ENCODE measurements at regions not wholly inside any gene's neighbourhood (a gene's known extent, or its start where the extent isn't known, plus 50 kb on each side); places are given as distances from the start of the nearest gene placed in this dataset.
A peak's percentile ranks its signal among the peaks of the same experiment; 100 is the strongest.
"Not testable (repeated sequence)": the region's sequence is repeated elsewhere in the genome, so short reads cannot be mapped to it uniquely, and the experiment has no call there.

DNA sequence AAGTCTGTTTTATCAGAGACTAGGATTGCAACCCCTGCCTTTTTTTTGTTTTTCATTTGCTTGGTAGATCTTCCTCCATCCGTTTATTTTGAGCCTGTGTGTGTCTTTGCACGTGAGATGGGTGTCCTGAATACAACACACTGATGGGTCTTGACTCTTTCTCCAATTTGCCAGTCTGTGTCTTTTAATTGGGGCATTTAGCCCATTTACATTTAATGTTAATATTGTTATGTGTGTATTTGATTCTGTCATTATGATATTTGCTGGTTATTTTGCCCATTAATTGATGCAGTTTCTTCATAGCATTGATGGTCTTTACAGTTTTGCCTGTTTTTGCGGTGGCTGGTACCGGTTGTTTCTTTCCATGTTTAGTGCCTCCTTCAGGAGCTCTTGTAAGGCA is 116.0 kb upstream of the PALM2AKAP2 start:
- not testable (repeated sequence) for H3K4me1 Mint-ChIP-seq; H3K36me3 Mint-ChIP-seq; H3K4me3 Mint-ChIP-seq; H3K27ac Mint-ChIP-seq; ATAC-seq (replicated peaks); DNase-seq
- peaks cover 16 to 23% of the 10 kb centered on the region in 2 donors for H3K9me3 Mint-ChIP-seq
- H3K27me3 Mint-ChIP-seq: peaks cover 8 to 14% of the 10 kb centered on the region in 2 donors

DNA sequence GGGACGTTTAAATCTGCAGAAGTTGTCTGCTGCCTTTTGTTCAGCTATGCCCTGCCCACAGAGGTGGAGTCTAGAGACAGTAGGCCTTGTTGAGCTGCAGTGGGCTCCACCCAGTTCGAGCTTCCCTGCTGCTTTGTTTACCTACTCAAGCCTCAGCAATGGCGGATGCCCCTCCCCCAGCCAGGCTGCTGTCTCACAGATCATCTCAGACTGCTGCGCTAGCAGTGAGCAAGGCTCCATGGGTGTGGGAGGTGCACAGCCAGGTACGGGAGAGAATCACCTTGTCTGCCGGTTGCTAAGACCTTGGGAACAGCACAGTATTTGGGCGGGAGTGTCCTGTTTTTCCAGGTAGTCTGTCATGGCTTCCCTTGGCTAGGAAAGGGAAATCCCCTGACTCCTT is 114.3 kb upstream of the PALM2AKAP2 start:
- not testable (repeated sequence) for H3K4me1 Mint-ChIP-seq; H3K27ac Mint-ChIP-seq; ATAC-seq (replicated peaks); DNase-seq; H3K36me3 Mint-ChIP-seq; H3K4me3 Mint-ChIP-seq
- Mint-ChIP-seq H3K27me3 (peaks cover 8 to 14% of the 10 kb centered on the region in 2 donors), H3K9me3 (peaks cover 16 to 23% of the 10 kb centered on the region in 2 donors)

DNA sequence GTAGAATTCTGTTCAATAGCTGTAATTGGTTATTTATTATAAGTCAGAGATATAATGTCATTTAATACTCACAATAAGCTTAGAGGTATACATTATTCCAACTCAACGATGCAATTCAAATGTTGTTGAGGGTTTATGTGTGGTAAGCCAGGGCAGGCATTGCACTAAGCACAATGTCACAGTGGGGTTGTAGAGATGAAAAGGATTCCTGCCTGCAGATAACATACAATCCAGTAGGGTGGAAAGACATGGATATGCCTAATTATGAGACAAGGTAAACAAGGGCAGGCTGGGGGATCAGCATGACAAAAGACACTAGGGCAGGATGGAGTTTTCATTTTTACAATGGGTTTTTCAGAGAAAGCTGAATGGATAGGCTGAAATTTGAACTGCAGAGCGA is 98.7 kb upstream of the PALM2AKAP2 start:
- no peak overlapping the region for H3K27ac Mint-ChIP-seq
- DNase-seq (no peak), ATAC-seq (replicated peaks) (no peak)
- H3K9me3 Mint-ChIP-seq: no peaks in the 10 kb centered on the region
- H3K36me3 Mint-ChIP-seq: no peaks in the 10 kb centered on the region
- no peaks in the 10 kb centered on the region for H3K4me1 Mint-ChIP-seq
- peaks cover 12 to 14% of the 10 kb centered on the region in 2 donors for H3K27me3 Mint-ChIP-seq
- no peak overlapping the region for H3K4me3 Mint-ChIP-seq

DNA sequence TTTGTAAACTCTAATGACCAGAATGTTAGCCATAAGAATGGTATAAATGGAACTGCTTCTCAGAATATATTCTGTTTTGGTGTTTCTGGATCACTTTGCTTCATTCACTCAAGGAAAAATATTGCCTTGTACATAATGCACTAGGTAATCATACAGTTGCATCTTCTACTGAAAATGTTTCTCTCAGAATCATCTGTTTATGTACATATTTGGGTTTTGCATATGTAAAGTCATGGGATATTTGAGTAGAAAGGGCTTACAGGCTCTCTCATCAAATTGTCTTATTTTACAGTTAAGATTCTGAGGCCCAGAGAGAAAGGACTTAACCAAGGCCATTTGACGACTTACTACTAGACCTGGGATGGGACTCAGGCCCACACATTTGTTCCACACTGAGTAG is 97.8 kb upstream of the PALM2AKAP2 start:
- peaks cover 5 to 9% of the 10 kb centered on the region in 2 donors for H3K27me3 Mint-ChIP-seq
- H3K4me1 Mint-ChIP-seq: no peaks in the 10 kb centered on the region
- DNase-seq: no peak
- no peaks in the 10 kb centered on the region for H3K36me3 Mint-ChIP-seq
- peaks cover 2 to 5% of the 10 kb centered on the region in 2 donors for H3K9me3 Mint-ChIP-seq
- no peak for ATAC-seq (replicated peaks)
- H3K4me3 Mint-ChIP-seq: no peak overlapping the region
- no peak overlapping the region for H3K27ac Mint-ChIP-seq

DNA sequence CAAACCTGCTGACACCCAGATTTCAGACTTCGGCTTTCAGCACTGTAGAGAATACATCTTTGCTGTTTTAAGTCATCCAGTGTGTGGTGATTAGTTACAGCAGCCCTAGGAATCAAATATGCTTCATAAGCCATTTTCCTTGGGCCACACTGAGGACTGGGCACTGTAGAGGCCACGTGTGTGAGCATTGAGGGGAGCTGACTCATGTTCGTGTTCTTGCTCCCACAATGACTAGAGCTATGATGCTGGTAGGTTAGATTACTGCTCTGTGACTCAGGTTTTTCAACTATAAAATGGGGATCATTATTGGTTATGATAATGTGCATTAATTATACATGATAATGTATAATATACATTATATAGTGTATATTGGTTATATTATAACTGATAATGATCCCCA is 96.5 kb upstream of the PALM2AKAP2 start:
- peaks cover 2 to 7% of the 10 kb centered on the region in 2 donors for H3K9me3 Mint-ChIP-seq
- peaks cover 3 to 5% of the 10 kb centered on the region in 2 donors for H3K27me3 Mint-ChIP-seq
- H3K36me3 Mint-ChIP-seq: no peaks in the 10 kb centered on the region
- DNase-seq (no peak), ATAC-seq (replicated peaks) (no peak)
- H3K4me3 Mint-ChIP-seq: no peak overlapping the region
- H3K27ac Mint-ChIP-seq: no peak overlapping the region
- no peaks in the 10 kb centered on the region for H3K4me1 Mint-ChIP-seq

DNA sequence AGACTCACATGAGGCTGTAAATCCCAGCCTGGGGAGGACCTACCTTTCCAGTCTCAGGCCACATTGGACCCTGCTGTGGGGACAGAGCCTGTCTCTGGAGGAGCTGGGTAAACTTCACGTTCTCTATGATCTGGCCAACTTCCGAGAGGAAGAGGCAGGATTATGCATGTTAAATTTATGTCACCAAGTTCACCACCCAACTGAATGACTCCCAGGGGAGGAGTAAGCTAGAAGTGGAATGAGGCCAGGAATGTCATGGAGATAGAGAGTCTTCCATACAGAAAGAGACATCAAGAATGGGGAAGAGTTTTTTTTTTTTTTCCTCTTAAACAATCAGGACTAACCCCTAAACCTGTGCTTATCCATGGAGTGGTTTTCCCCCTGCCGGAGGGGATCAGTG is 90.3 kb upstream of the PALM2AKAP2 start:
- H3K27me3 Mint-ChIP-seq: peaks cover 7 to 16% of the 10 kb centered on the region in 2 donors
- no peak for DNase-seq
- H3K27ac Mint-ChIP-seq: peak overlapping the region; percentile 5
- no peak overlapping the region for H3K4me3 Mint-ChIP-seq
- H3K9me3 Mint-ChIP-seq: peaks cover 2 to 7% of the 10 kb centered on the region in 2 donors
- H3K4me1 Mint-ChIP-seq: no peaks in the 10 kb centered on the region
- no peak for ATAC-seq (replicated peaks)
- no peaks in the 10 kb centered on the region for H3K36me3 Mint-ChIP-seq

DNA sequence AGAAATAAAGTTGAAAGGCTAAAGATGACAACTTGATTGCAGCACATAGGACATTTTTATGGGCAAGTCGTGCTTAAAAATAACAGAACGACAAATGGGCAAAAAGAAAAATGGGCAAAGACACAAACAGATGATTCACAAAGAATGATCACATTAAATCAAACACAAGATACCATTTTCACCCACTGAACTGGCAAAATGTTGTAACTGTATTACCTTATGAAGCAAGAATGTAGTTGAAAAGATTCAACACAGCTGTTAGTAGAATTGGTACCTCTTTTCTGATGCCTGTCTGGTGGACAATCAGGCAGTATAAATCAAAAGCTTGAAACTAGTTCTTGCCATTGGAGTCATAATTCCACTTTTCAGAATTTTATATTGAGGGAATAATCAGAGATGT is 81.0 kb upstream of the PALM2AKAP2 start:
- no peaks in the 10 kb centered on the region for H3K36me3 Mint-ChIP-seq
- no peak overlapping the region for H3K27ac Mint-ChIP-seq
- no peaks in the 10 kb centered on the region for H3K4me1 Mint-ChIP-seq
- H3K4me3 Mint-ChIP-seq: no peak overlapping the region
- DNase-seq: no peak
- H3K27me3 Mint-ChIP-seq: peaks cover 16% of the 10 kb centered on the region in 2 donors
- H3K9me3 Mint-ChIP-seq: no peaks in the 10 kb centered on the region
- ATAC-seq (replicated peaks): no peak

DNA sequence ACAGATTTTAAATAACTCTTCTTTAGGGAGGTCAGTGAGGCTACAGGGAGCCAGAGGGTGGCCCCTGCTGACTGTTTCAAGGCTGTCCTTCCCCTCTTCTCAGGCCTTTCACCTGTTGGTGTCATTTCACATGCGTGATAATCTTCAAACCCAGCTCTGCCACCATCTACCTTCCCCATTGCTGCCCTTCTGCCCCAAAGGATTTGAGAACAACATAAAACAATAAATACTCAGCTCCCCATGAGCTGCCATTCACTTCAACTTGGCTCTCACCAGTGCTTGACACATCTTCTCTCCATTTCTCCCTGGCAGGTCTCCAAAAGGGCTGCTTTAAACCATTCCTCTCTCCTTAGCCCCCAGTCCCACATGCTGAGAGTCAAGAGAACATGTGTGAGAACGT is 75.5 kb upstream of the PALM2AKAP2 start:
- Mint-ChIP-seq H3K4me3 (no peak overlapping the region), H3K27me3 (peaks cover 9 to 25% of the 10 kb centered on the region in 2 donors), H3K36me3 (no peaks in the 10 kb centered on the region), H3K27ac (no peak overlapping the region), H3K9me3 (no peaks in the 10 kb centered on the region), H3K4me1 (no peaks in the 10 kb centered on the region)
- no peak for DNase-seq
- no peak for ATAC-seq (replicated peaks)

DNA sequence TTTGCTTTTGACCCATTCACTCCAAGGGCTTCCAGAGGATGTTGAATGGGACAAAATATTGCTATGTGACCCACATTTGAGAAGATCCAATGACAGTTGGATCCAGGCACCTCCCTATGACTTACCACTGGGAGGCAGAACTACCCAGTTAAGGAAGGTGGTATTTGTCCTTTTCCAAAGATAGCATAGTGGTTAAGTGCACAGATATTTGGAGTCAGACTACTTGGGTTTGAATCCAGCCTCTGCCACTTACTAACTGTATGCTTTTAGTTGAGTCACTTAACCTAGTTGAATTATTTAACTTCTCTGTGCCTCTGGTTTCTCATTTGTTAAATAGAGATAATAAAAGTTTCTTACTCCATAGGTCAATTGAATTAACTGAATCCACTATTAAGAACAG is 74.5 kb upstream of the PALM2AKAP2 start:
- Mint-ChIP-seq H3K27ac (no peak overlapping the region), H3K4me3 (no peak overlapping the region), H3K9me3 (no peaks in the 10 kb centered on the region), H3K4me1 (no peaks in the 10 kb centered on the region), H3K36me3 (no peaks in the 10 kb centered on the region), H3K27me3 (peaks cover 9 to 25% of the 10 kb centered on the region in 2 donors)
- no peak for ATAC-seq (replicated peaks)
- no peak for DNase-seq

DNA sequence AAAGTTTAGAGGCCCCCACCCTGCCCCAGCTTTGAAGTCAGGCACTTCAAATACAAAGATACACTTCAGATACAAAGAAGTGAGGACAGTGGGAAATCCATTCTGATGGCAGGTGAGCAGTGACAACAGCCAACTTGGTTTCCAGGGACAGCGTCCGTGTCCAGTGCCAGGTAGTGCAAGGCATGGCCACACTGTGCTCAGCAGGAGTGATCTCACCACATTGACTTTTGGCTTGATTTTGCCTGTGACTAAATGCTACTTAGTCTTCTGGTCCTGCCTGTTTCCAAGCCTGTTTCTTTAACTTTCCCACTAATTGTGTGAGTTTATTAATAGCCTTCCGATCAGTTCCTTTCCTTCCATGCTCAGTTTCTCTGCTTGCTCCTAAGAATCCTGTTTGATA is 72.6 kb upstream of the PALM2AKAP2 start:
- Mint-ChIP-seq H3K27ac (no peak overlapping the region), H3K4me3 (no peak overlapping the region), H3K27me3 (peaks cover 9 to 23% of the 10 kb centered on the region in 2 donors), H3K36me3 (no peaks in the 10 kb centered on the region), H3K9me3 (no peaks in the 10 kb centered on the region), H3K4me1 (no peaks in the 10 kb centered on the region)
- ATAC-seq (replicated peaks): no peak
- DNase-seq: no peak

DNA sequence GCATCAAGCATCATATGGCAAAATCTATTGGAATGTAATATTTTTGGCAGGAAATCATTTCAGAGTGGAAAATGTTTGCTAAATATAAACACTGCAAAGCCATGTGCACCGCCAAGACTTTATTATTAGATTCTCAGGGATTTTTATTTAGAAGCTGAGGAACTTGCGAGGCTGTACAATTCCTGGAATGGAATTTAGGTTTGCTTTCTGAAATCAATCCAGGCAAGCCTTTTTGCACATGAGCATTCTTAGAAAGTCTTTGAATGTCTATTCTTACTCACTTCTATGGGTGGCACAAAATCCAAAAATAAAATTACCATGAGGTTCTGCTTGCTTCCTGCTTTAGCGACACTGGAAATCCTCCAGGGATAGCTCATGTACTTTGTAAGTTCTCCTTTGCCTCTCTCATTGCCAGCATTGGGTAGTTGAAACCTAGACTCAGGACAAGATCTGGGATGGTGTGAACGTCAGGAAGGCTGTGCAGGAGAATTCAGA is 71.5 kb upstream of the PALM2AKAP2 start:
- H3K27ac Mint-ChIP-seq: no peak overlapping the region
- H3K36me3 Mint-ChIP-seq: no peaks in the 10 kb centered on the region
- no peaks in the 10 kb centered on the region for H3K9me3 Mint-ChIP-seq
- no peak overlapping the region for H3K4me3 Mint-ChIP-seq
- H3K27me3 Mint-ChIP-seq: peaks cover 9 to 23% of the 10 kb centered on the region in 2 donors
- no peak for ATAC-seq (replicated peaks)
- DNase-seq: no peak
- H3K4me1 Mint-ChIP-seq: no peaks in the 10 kb centered on the region

DNA sequence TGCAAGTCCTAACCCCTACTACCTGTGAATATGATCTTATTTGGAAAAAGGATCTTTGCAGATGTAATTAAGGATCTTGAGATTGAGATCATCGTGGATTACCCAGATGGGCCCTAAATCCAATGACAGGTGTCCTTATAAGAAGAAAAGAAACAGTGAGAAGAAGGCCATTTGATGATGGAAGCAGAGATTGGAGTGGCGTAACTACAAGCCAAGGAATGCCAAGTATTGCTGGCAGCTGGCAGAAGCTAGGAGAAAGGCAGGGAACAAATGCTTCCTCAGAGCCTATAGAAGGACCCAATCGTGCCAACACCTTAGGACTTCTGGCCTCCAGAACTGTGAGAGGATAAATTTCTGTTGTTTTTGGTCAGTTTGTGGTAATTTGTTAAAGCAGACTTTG is 70.1 kb upstream of the PALM2AKAP2 start:
- ATAC-seq (replicated peaks): no peak
- Mint-ChIP-seq H3K27me3 (peaks cover 9 to 18% of the 10 kb centered on the region in 2 donors), H3K27ac (no peak overlapping the region), H3K36me3 (no peaks in the 10 kb centered on the region), H3K4me1 (no peaks in the 10 kb centered on the region), H3K4me3 (no peak overlapping the region), H3K9me3 (no peaks in the 10 kb centered on the region)
- no peak for DNase-seq

DNA sequence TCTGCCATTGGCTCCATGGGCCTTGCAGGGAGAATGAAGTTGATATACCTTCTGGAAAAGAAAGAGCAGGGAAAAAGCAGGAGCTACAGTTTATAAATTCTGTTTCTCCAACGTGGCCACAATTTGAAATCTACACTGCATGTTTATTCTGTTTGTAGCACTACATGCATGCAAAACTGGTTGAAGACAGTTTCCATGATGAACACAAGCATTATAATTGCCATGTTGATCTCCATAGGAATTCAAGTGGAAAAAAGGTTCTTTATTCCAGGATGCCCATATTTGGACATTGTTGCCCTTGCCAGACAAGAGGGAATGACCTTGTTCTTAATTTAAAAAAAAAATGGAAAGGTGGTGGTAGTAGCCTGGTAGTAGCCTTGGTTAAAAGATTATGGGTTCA is 69.2 kb upstream of the PALM2AKAP2 start:
- Mint-ChIP-seq H3K27ac (no peak overlapping the region), H3K4me1 (no peaks in the 10 kb centered on the region), H3K27me3 (peaks cover 9 to 14% of the 10 kb centered on the region in 2 donors), H3K4me3 (no peak overlapping the region), H3K9me3 (no peaks in the 10 kb centered on the region), H3K36me3 (no peaks in the 10 kb centered on the region)
- no peak for ATAC-seq (replicated peaks)
- DNase-seq: no peak

DNA sequence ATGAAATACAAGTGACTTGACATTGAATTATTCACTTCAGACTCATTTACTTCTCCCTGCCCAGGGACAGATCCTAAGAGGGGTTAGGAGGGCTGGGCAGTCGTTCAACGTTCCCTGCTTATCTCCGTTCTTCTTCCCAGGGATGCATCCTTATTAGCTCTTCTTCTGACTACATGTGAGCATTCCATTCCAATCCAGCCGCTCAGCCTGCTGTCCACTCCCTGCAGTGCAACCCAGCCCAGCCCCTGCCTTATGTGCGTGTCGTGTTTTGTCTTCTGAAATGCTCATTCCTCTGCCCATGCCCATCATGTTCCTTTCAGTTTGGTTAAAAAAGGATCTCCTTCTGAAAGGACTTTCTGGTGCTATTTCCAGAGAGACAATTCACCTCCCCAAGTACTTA is 64.7 kb upstream of the PALM2AKAP2 start:
- Mint-ChIP-seq H3K27ac (no peak overlapping the region), H3K4me1 (no peaks in the 10 kb centered on the region), H3K9me3 (no peaks in the 10 kb centered on the region), H3K4me3 (no peak overlapping the region), H3K36me3 (no peaks in the 10 kb centered on the region), H3K27me3 (peaks cover 0 to 4% of the 10 kb centered on the region in 2 donors)
- no peak for ATAC-seq (replicated peaks)
- DNase-seq: no peak

DNA sequence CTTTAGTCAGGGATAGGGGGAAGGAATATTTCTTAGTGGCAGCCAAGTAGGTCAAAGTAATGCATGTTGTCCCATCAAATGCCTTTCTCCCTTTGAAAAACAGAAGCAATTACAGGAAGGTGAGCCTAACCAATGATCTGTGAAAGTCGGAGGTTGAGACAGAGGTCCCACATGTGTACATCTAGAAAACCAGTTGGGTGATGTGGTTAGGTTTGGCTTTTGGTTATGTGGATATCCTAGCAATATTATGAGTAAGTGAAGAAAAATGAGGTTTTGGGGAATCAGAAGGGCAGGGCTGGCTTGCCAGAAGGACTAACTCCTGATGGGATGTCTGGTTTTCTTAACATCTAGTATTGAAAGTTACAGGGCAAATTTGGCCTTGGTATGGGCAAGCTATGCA is 63.4 kb upstream of the PALM2AKAP2 start:
- peaks cover 0 to 4% of the 10 kb centered on the region in 2 donors for H3K27me3 Mint-ChIP-seq
- H3K4me1 Mint-ChIP-seq: no peaks in the 10 kb centered on the region
- H3K4me3 Mint-ChIP-seq: no peak overlapping the region
- H3K9me3 Mint-ChIP-seq: no peaks in the 10 kb centered on the region
- no peak for ATAC-seq (replicated peaks)
- H3K27ac Mint-ChIP-seq: no peak overlapping the region
- no peak for DNase-seq
- no peaks in the 10 kb centered on the region for H3K36me3 Mint-ChIP-seq

DNA sequence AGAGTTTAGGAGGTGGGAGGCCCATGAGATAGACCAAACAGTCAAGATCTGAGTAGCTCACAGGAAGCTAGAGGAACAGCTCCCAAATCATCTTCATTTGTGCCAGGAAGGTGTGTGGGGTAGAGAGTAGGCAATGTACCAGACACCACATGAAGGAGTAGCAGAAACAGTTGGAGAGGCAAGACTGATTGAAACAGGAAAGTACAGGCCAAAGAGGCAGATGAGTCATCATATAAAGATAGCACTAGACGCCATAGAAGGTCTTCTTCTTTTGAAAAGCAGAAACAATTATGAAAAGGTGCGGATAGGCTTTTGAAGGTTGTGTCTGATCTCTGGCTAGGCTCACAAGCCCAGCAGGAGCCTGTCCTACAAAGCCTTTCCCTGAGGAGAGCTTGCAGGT is 62.7 kb upstream of the PALM2AKAP2 start:
- Mint-ChIP-seq H3K27me3 (peaks cover 0 to 4% of the 10 kb centered on the region in 2 donors), H3K4me3 (no peak overlapping the region), H3K4me1 (no peaks in the 10 kb centered on the region), H3K27ac (no peak overlapping the region), H3K36me3 (no peaks in the 10 kb centered on the region), H3K9me3 (no peaks in the 10 kb centered on the region)
- DNase-seq (no peak), ATAC-seq (replicated peaks) (no peak)

Measured in stimulated activated naive B cell treated with anti-CD40 and anti-IgM and Interleukin-4, amounts not matched to agents 10 μg/mL and 1 μg/mL and 100 μg/mL, for 72 hours (primary cell).